HG03280 (cell line): ENCODE measurements at regions not wholly inside any gene's neighbourhood (a gene's known extent, or its start where the extent isn't known, plus 50 kb on each side); places are given as distances from the start of the nearest gene placed in this dataset.

Experiments
- ATAC-seq: cut with Tn5 transposase; IDR thresholded peaks from one replicate; pipeline ENCODE4 v1.9.1; 2021; ENCODE audit warnings: mild to moderate bottlenecking, moderate library complexity; ENCODE audit not compliant: unreplicated experiment

- ATAC-seq, result no peak
These were observed 698.8 kb upstream of the C9orf72 start for GRCh38 chr9:28272127-28272526.

GRCh38 chr9:28287455-28287854 lies 714.2 kb upstream of the C9orf72 start:
- no peak for ATAC-seq

- ATAC-seq, result no peak
These were observed 716.5 kb upstream of the C9orf72 start for GRCh38 chr9:28289746-28290145.

DNA sequence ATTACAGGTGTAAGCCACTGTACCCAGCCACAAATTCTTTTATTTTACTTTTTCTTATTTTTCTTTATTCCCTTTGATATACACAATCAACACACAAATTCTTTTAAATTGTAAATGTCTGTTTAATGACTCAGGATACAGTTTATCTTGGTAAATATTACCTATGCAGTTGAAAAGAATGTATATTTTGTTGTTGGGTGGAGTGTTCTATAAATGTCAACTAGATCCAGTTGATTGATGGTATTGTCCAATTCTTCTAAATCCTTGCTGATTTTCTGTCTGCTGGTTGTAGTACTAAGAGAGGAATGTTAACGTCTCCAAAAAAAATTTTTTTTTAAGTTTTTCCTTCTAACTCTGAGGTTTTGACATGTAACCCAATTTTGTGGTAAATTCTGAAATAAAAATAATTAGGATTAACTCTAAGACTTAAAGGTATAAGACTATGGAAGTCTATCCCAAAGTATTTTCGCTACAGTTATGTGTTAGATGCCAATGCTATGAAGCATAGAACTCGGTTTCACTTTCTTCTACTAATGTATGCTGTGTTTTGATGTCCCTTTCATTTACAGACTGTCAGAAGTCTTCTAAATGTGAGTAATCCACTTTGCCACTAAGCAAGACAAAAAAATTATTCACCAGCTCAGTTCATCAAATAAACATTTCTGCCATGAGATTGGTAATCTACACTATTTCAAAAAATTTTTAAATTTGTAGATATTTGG lies 720.2 kb upstream of the C9orf72 start:
- ATAC-seq, result no peak

DNA sequence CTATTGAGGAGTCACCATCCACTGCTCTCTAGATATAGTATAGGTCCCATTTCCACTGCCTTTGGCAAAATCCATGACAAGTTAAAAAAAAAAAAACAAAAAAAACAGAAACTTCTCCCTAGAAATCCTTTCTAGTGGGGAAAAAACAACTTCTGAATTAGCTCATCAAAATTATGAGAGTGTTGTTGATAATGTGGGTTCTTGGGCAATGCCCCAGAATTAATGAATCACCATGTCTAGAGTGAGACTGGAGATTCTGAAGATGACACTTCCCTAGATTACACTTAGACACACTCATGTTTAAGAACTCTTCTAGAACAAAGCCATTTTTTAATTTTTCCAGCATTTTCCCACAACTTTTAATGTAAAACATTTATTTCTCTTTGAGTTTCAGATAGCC lies 728.0 kb upstream of the C9orf72 start:
- ATAC-seq, result no peak

- no peak for ATAC-seq
These were observed 744.5 kb upstream of the C9orf72 start for GRCh38 chr9:28317745-28318144.

GRCh38 chr9:28318515-28318914 lies 745.2 kb upstream of the C9orf72 start:
- ATAC-seq, result no peak

- ATAC-seq, result no peak
These were observed 746.7 kb upstream of the C9orf72 start for GRCh38 chr9:28319981-28320380.

GRCh38 chr9:28320616-28321015 lies 747.3 kb upstream of the C9orf72 start:
- no peak for ATAC-seq

- no peak for ATAC-seq
These were observed 756.0 kb upstream of the C9orf72 start for GRCh38 chr9:28329323-28329722.

GRCh38 chr9:28332648-28333047 lies 759.4 kb upstream of the C9orf72 start:
- ATAC-seq, result no peak

DNA sequence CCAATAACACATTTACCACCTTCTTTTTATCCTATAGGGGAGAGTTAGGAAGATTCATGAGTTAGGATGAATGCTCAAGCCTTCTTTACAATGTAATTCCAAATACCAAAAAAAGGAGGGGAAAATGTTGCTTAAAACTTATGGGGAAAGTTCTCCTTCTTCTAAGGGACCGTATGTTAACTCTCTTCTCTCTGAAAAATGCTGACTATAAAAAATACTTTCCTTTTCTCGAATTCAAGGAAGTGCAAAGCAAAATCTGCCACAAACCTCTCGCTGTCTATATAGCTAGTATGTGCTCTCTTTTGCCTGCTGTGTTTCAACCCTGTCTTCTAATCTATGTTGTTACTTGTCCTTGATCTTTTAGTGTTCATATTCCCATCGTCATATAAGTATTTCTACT lies 768.6 kb upstream of the C9orf72 start:
- ATAC-seq, result no peak

- ATAC-seq, result no peak
These were observed 769.6 kb upstream of the C9orf72 start for GRCh38 chr9:28342815-28343338.

DNA sequence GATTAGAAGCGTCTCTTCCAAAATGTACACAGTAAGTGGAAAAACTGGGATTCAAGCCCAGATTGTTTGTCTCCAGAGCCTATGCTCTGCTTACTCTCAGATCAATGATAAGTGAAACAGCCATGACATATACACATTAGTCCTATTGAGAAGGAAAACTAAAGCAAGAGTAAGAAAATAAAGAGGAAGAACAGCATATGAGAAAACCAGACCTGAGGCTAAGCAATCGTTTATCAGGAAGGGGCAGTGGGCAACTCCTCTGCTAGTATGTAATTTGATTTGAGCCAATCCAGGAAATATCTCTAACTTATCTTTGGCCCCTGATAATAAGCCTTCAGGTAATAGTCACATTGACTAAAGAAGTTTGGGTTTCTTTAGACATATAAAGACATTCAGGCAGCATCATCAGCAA lies 789.9 kb upstream of the C9orf72 start:
- ATAC-seq, result no peak

DNA sequence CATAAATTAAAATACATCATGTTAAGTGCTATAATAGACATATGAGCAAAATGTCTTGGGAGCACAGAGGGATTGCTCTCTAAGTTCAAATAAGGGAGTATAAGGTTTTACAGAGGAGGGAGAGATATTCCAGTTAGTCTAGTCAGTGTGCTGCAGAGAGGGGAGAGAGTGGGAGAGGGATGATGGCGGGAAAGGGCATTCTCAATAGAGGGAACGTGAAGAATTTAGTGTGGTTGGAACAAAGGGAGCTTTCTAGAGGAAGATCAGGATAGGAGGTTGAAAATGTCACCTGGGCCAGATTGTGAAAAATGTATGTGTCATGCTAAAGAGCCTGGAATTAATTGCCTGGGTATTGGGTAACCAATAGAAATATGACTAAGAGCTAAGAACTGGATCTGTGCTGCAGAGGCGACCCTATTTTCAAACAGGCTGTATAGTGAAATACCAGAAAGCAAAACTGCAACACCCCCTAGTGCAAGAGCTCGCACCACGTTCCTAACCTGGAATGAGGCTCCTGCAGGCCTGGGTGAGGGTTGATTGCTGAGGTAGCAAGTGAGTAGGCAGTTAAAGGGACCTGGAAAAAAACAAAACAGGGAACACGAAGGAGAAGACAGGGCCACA lies 791.8 kb upstream of the C9orf72 start:
- no peak for ATAC-seq

DNA sequence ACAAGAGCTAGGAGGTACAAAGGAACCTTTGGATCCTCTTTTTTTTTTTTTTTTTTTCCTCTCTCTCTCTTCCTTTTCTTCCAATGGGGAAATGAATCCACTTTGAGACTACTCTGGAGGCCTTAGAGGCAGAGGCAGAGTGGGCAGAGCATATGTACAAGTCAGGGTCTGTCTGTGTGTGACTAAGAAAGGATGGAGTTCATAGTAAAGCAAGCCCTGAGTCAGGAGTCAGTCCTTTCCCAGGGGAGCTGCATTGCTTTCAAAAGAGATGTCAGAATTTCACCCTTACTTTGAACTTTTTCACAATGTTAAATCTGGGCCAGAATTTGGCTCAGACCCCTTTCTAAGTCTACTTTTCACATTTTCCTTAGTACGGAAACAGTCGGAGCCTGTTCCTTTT lies 792.4 kb upstream of the C9orf72 start:
- no peak for ATAC-seq

GRCh38 chr9:28378231-28378630 lies 805.0 kb upstream of the C9orf72 start:
- no peak for ATAC-seq

GRCh38 chr9:28379082-28379481 lies 805.8 kb upstream of the C9orf72 start:
- no peak for ATAC-seq

GRCh38 chr9:28389411-28389810 lies 816.1 kb upstream of the C9orf72 start:
- no peak for ATAC-seq

DNA sequence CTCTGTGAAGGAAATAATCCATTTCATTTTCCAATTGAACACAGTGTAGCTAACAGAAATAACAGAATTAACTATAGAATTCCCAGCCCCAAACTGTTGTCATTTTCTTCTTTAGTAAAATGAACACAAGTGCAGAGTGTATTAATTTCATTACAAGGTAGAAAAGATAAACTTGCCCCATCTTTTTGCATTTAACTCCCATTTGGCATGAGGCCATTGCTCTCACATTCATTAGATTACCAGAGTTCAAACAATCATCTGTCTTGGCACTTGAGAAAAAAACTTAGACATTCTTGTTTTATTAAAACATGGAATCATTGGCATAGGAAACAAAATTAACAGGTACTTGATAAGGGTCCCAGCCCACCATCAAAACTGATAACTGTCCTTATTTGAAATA lies 821.5 kb upstream of the C9orf72 start:
- no peak for ATAC-seq

- no peak for ATAC-seq
These were observed 822.8 kb upstream of the C9orf72 start for GRCh38 chr9:28396058-28396457.

DNA sequence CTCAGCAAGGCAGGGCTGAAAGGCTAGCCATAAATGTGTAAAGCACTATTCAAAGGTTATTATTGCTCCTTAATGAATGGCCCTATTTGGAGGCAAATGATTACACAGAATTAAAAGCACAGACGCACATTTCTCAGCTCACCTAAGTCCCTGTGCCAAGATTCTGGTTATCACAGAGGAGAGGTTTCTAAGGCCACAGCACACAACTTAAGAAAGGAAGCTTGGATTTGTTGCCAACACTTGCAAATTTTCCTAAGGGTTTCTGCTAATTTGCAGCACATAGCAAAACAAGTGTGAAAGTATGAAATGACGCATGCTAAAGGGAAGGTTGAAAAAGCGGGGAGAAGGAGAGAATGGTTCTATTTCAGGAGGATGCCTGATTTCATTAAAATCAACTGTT lies 834.1 kb upstream of the C9orf72 start:
- ATAC-seq, result no peak

GRCh38 chr9:28409919-28410318 lies 836.6 kb upstream of the C9orf72 start:
- no peak for ATAC-seq
